ENCODE measurements at regions not wholly inside any gene's neighbourhood (a gene's known extent, or its start where the extent isn't known, plus 50 kb on each side); places are given as distances from the start of the nearest gene placed in this dataset.

- TF ChIP-seq POLR2A (IDR thresholded peaks at IDR 0.05; ENCODE audit: low read length) (no peak), GATA1 (IDR thresholded peaks at IDR 0.05; ENCODE audit: low read depth, low read length) (no peak)
Measured at GRCh38 chr6:19753826-19754225, 83.3 kb upstream of the ID4 start.
